ENCODE measurements at regions not wholly inside any gene's neighbourhood (a gene's known extent, or its start where the extent isn't known, plus 50 kb on each side); places are given as distances from the start of the nearest gene placed in this dataset.

DNA sequence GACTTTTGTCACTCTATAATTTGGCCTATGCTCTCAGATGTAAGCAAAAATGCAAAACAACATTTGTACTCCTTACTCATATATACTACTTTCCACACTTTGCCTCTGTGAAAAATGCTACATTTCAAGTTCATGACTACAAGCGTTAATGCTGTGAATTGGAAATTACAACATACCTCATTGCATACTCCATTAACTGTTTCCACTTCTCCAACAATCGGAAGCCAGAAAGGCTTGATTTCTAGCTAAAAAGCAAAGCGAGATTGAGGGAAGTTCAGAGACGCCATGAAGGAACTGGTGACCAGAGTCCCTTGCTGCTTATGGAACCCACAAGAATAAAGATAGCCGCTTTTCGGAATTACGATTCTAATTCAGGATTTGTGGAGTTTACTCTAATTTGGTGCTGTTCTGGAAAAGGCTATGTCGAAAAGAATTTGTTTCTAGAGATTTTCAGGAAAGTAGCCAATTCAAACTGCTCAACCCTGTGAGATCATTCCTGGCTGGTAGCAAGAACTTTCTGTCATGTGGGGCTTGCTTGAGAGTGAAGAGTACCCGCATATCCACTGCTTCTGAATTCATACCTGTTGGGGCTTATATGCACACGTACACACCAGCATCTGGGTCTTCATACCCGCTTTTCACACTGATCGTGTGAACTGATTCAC, 98.0 kb upstream of the CITED2 start:
- H3K9me3 Mint-ChIP-seq (ENCODE audit: unreplicated experiment): no peaks in the 10 kb centered on the region
- no peaks in the 10 kb centered on the region for H3K27me3 ChIP-seq (replicated peaks; ENCODE audit: control insufficient read depth, insufficient read depth, low read length)
- H3K27me3 Mint-ChIP-seq (ENCODE audit: insufficient read depth, unreplicated experiment): no peaks in the 10 kb centered on the region
- DNase-seq: no peak
- no peak overlapping the region for H3K27ac Mint-ChIP-seq (ENCODE audit: unreplicated experiment)
- ChIA-PET CTCF (no interaction called here), POLR2A (no interaction called here)
- no peaks in the 10 kb centered on the region for H3K9me3 ChIP-seq
- H3K36me3 ChIP-seq (ENCODE audit: control insufficient read depth, insufficient read depth, low read length): no peaks in the 10 kb centered on the region
- TF ChIP-seq CTCF (IDR thresholded peaks at IDR 0.05; ENCODE audit: insufficient read depth in 1 of 2, low read depth in 1 of 2, low read length in 1 of 2, severe bottlenecking in 1 of 2, unreplicated experiment in 1 of 2): no peak
- peaks cover 15% of the 10 kb centered on the region for H3K4me1 ChIP-seq
- no peak overlapping the region for H3K4me3 Mint-ChIP-seq (ENCODE audit: unreplicated experiment)
- no peaks in the 10 kb centered on the region for H3K36me3 Mint-ChIP-seq (ENCODE audit: insufficient read depth, unreplicated experiment)
- H3K4me1 Mint-ChIP-seq (ENCODE audit: low read depth, unreplicated experiment): peaks cover 9% of the 10 kb centered on the region
- BruUV-seq (replicated peaks): no TSS peak
- H3K4me3 ChIP-seq (ENCODE audit: low read depth, low read length): no peak overlapping the region
- intact Hi-C loops (cut with micrococcal nuclease; ENCODE audit: unreplicated experiment): no loop called here

GRCh38 chr6:139470997-139471396, 96.5 kb upstream of the CITED2 start:
- no peak for DNase-seq
- Mint-ChIP-seq H3K9me3 (ENCODE audit: unreplicated experiment) (no peaks in the 10 kb centered on the region), H3K27ac (ENCODE audit: unreplicated experiment) (no peak overlapping the region), H3K36me3 (ENCODE audit: insufficient read depth, unreplicated experiment) (no peaks in the 10 kb centered on the region), H3K27me3 (ENCODE audit: insufficient read depth, unreplicated experiment) (no peaks in the 10 kb centered on the region), H3K4me1 (ENCODE audit: low read depth, unreplicated experiment) (peaks cover 8% of the 10 kb centered on the region), H3K4me3 (ENCODE audit: unreplicated experiment) (no peak overlapping the region)
- CTCF ChIA-PET: no interaction called here
- no peak for TF ChIP-seq CTCF (IDR thresholded peaks at IDR 0.05; ENCODE audit: insufficient read depth in 1 of 2, low read depth in 1 of 2, low read length in 1 of 2, severe bottlenecking in 1 of 2, unreplicated experiment in 1 of 2)
- Histone ChIP-seq H3K36me3 (ENCODE audit: control insufficient read depth, insufficient read depth, low read length) (no peaks in the 10 kb centered on the region), H3K9me3 (no peaks in the 10 kb centered on the region), H3K27me3 (replicated peaks; ENCODE audit: control insufficient read depth, insufficient read depth, low read length) (no peaks in the 10 kb centered on the region), H3K4me3 (ENCODE audit: low read depth, low read length) (no peak overlapping the region), H3K4me1 (peaks cover 6% of the 10 kb centered on the region; the same call in 1 of the 2 replicates)
- intact Hi-C loops (cut with micrococcal nuclease; ENCODE audit: unreplicated experiment): no loop called here
- POLR2A ChIA-PET: no interaction called here
- no TSS peak for BruUV-seq (replicated peaks)

DNA sequence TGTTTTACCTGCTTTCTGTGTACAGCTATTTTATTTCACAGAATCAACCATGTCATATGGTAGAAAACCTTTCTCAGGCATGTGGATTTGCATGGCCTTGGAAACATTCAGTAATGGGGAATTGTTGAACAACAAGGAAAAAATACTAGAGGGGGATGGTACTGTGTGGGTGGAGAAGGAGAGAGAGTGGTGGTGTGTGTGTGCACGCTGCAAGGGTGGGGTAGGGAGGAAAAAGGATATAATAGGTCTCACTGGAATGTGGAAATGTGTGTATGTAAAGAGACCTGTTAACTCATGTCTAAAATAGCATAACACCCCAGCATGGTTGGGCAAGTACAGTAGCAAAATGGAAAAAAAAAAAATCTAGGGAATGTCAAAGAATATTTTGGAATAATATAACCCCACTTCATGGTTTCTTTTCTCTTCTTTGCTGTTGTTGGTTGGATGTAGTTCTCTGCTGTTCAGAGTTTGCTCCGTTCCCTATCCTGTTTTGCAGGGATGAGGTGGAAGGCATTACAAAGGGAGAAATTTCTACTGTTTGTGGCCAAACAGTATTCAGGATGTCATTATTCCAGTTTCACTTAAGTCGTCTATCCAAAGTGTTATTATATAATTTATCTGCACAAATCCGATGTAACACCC, 93.9 kb upstream of the CITED2 start:
- Histone ChIP-seq H3K4me3 (ENCODE audit: low read depth, low read length) (no peak overlapping the region), H3K36me3 (ENCODE audit: control insufficient read depth, insufficient read depth, low read length) (no peaks in the 10 kb centered on the region), H3K4me1 (no peaks in the 10 kb centered on the region), H3K9me3 (no peaks in the 10 kb centered on the region), H3K27me3 (replicated peaks; ENCODE audit: control insufficient read depth, insufficient read depth, low read length) (no peaks in the 10 kb centered on the region)
- Mint-ChIP-seq H3K27me3 (ENCODE audit: insufficient read depth, unreplicated experiment) (no peaks in the 10 kb centered on the region), H3K4me1 (ENCODE audit: low read depth, unreplicated experiment) (peaks cover 8% of the 10 kb centered on the region), H3K36me3 (ENCODE audit: insufficient read depth, unreplicated experiment) (no peaks in the 10 kb centered on the region), H3K4me3 (ENCODE audit: unreplicated experiment) (no peak overlapping the region), H3K27ac (ENCODE audit: unreplicated experiment) (no peak overlapping the region), H3K9me3 (ENCODE audit: unreplicated experiment) (no peaks in the 10 kb centered on the region)
- CTCF ChIA-PET: no interaction called here
- DNase-seq: no peak
- no TSS peak for BruUV-seq (replicated peaks)
- intact Hi-C loops (cut with micrococcal nuclease; ENCODE audit: unreplicated experiment): no loop called here
- POLR2A ChIA-PET: no interaction called here
- TF ChIP-seq CTCF (IDR thresholded peaks at IDR 0.05; ENCODE audit: insufficient read depth in 1 of 2, low read depth in 1 of 2, low read length in 1 of 2, severe bottlenecking in 1 of 2, unreplicated experiment in 1 of 2): no peak
